ENCODE measurements at regions not wholly inside any gene's neighbourhood (a gene's known extent, or its start where the extent isn't known, plus 50 kb on each side); places are given as distances from the start of the nearest gene placed in this dataset.

- DNase-seq: no peak
- H3K4me3 Mint-ChIP-seq: no peak overlapping the region
- no peaks in the 10 kb centered on the region for H3K27me3 Mint-ChIP-seq (ENCODE audit: insufficient read depth)
- no peak for TF ChIP-seq CTCF (IDR thresholded peaks at IDR 0.05)
- no peak overlapping the region for H3K27ac Mint-ChIP-seq
- peaks cover 51% of the 10 kb centered on the region for H3K9me3 Mint-ChIP-seq
- no peaks in the 10 kb centered on the region; the same call in 1 of the 2 replicates for H3K36me3 Mint-ChIP-seq (ENCODE audit: low read depth)
- no peaks in the 10 kb centered on the region for H3K4me1 Mint-ChIP-seq (ENCODE audit: low read depth)
Observed at GRCh38 chr18:71673954-71674353, 870.2 kb downstream of the CBLN2 start.

GRCh38 chr18:71673498-71673897 lies 870.6 kb downstream of the CBLN2 start:
- Mint-ChIP-seq H3K4me3 (no peak overlapping the region), H3K9me3 (peaks cover 51% of the 10 kb centered on the region), H3K4me1 (ENCODE audit: low read depth) (no peaks in the 10 kb centered on the region), H3K27me3 (ENCODE audit: insufficient read depth) (no peaks in the 10 kb centered on the region), H3K36me3 (ENCODE audit: low read depth) (no peaks in the 10 kb centered on the region; the same call in 1 of the 2 replicates), H3K27ac (no peak overlapping the region)
- DNase-seq: no peak
- no peak for TF ChIP-seq CTCF (IDR thresholded peaks at IDR 0.05)

GRCh38 chr18:71666481-71666880 lies 877.7 kb downstream of the CBLN2 start:
- Mint-ChIP-seq H3K27ac (no peak overlapping the region), H3K9me3 (peaks cover 35% of the 10 kb centered on the region), H3K27me3 (ENCODE audit: insufficient read depth) (no peaks in the 10 kb centered on the region; the same call in 1 of the 2 replicates), H3K36me3 (ENCODE audit: low read depth) (no peaks in the 10 kb centered on the region; the same call in none of the 2 replicates), H3K4me3 (no peak overlapping the region), H3K4me1 (ENCODE audit: low read depth) (no peaks in the 10 kb centered on the region)
- DNase-seq: no peak
- no peak for TF ChIP-seq CTCF (IDR thresholded peaks at IDR 0.05)

GRCh38 chr18:71665131-71665530 lies 879.0 kb downstream of the CBLN2 start:
- no peaks in the 10 kb centered on the region; the same call in 1 of the 2 replicates for H3K27me3 Mint-ChIP-seq (ENCODE audit: insufficient read depth)
- no peak overlapping the region for H3K27ac Mint-ChIP-seq
- H3K4me1 Mint-ChIP-seq (ENCODE audit: low read depth): no peaks in the 10 kb centered on the region
- DNase-seq: no peak
- no peaks in the 10 kb centered on the region; the same call in none of the 2 replicates for H3K36me3 Mint-ChIP-seq (ENCODE audit: low read depth)
- no peak for TF ChIP-seq CTCF (IDR thresholded peaks at IDR 0.05)
- H3K9me3 Mint-ChIP-seq: peaks cover 45% of the 10 kb centered on the region
- H3K4me3 Mint-ChIP-seq: no peak overlapping the region

- no peak for TF ChIP-seq CTCF (IDR thresholded peaks at IDR 0.05)
- Mint-ChIP-seq H3K4me3 (no peak overlapping the region), H3K27ac (no peak overlapping the region)
Observed at GRCh38 chr18:71643822-71644221, 900.3 kb downstream of the CBLN2 start.

GRCh38 chr18:71630696-71631095 lies 913.4 kb downstream of the CBLN2 start:
- no peak for TF ChIP-seq CTCF (IDR thresholded peaks at IDR 0.05)
- no peak for DNase-seq
- no peak overlapping the region for H3K27ac Mint-ChIP-seq
- H3K36me3 Mint-ChIP-seq (ENCODE audit: low read depth): no peaks in the 10 kb centered on the region; the same call in 1 of the 2 replicates
- H3K9me3 Mint-ChIP-seq: peaks cover 28% of the 10 kb centered on the region
- no peak overlapping the region for H3K4me3 Mint-ChIP-seq
- H3K4me1 Mint-ChIP-seq (ENCODE audit: low read depth): no peaks in the 10 kb centered on the region
- H3K27me3 Mint-ChIP-seq (ENCODE audit: insufficient read depth): no peaks in the 10 kb centered on the region

More at GRCh38 chr18:71643822-71644221, 900.3 kb downstream of the CBLN2 start:
- no peak for DNase-seq
- Mint-ChIP-seq H3K4me1 (ENCODE audit: low read depth) (no peaks in the 10 kb centered on the region), H3K27me3 (ENCODE audit: insufficient read depth) (no peaks in the 10 kb centered on the region), H3K9me3 (peaks cover 30% of the 10 kb centered on the region), H3K36me3 (ENCODE audit: low read depth) (no peaks in the 10 kb centered on the region)
